Psoas muscle (tissue), 7 donors: ENCODE measurements at regions not wholly inside any gene's neighbourhood (a gene's known extent, or its start where the extent isn't known, plus 50 kb on each side); places are given as distances from the start of the nearest gene placed in this dataset.

ENCODE experiments used
- ATAC-seq, 4 donors: fragments of 200-7000 bp; cut with Tn5 transposase; one replicate each; pipeline ENCODE4 v1.9.1; 2020; ENCODE audit warnings: moderate library complexity in 3 of 4, mild to moderate bottlenecking in 2 of 4
- DNase-seq, 2 donors: peaks; one replicate each; pipeline ENCODE4 v3.0.0-alpha.2; 2020
- H3K27ac ChIP-seq: fragments of 200-600 bp; one replicate; pipeline ENCODE4 v1.8.0; 2022
- H3K27me3 ChIP-seq, 3 donors: fragments of 200-600 bp in 1 of 3; one replicate each; pipeline versions ENCODE4 v1.6.1 to v1.8.0; 2013 to 2022; ENCODE audit warnings: low read length in 2 of 3, mild to moderate bottlenecking in 2 of 3, moderate library complexity in 1 of 3; ENCODE audit not compliant: insufficient read depth in 3 of 3
- H3K36me3 ChIP-seq, 2 donors: fragments of 200-600 bp in 1 of 2; one replicate each; pipeline versions ENCODE4 v1.6.1 to v1.8.0; 2013 to 2022; ENCODE audit warnings: low read depth in 1 of 2, mild to moderate bottlenecking in 1 of 2, moderate library complexity in 1 of 2; ENCODE audit not compliant: insufficient read depth in 1 of 2
- H3K4me1 ChIP-seq: fragments of 200-600 bp; one replicate; pipeline ENCODE4 v1.8.0; 2022
- H3K4me3 ChIP-seq: fragments of 200-600 bp; one replicate; pipeline ENCODE4 v1.8.0; 2022; ENCODE audit warnings: mild to moderate bottlenecking
- H3K9me3 ChIP-seq: fragments of 200-600 bp; one replicate; pipeline ENCODE4 v1.8.0; 2022
- WGBS, 3 donors: extraction: QIAGEN DNeasy Blood & Tissue Kit; methylation state at CpG; one replicate each; pipeline versions ENCODE4 v1.1.6 to v1.1.7; 2013; 5-methylcytosine and 5-hydroxymethylcytosine counted together
- intact Hi-C, 2 donors: fragments of 100-400 bp; cut with DNase I; formaldehyde crosslinking; loops; one replicate each; pipeline versions ENCODE4 v1.11.0 to v1.14.2; 2022
- TF ChIP-seq, protein P1 (sequence below): fragments of 200-600 bp; IDR thresholded peaks from one replicate; pipeline ENCODE4 v1.8.0; 2022; ENCODE audit warnings: antibody characterized with exemption
- donor health status: healthy with polysubstance abuse.
- donor health status: DM: no; HTN: no; CAD: no; lungs with moderate emphysema.
- donor health status: Bipolar disorder and iron deficiency.
- donor health status: healthy.
- donor health status: DM: yes; HTN: yes; CAD: no.
- donor health status: DM: no; HTN: no; CAD: no.
- donor health status: DM: yes; HTN: yes; CAD: no.

DNA sequence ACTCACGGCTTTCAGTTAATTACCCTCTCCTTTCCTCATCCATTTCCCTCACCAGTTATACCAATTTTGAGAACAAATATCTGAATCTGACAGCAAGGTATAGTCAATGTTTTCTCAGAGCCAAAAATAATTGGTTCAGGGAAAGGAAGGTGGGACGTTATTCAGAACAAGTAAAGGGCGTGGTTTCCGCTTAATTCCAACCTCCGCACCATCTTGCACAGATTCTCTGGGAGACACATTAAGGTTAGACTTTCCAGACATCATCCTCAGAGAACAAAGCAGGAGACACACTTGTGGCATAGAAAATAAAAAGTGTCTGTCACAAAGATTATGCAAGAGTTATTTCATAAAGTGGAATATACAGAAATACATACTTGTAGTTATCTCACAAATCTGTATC, 441.2 kb downstream of the IRX1 start:
- H3K4me3 ChIP-seq = no peak overlapping the region
- H3K4me1 ChIP-seq = no peaks in the 10 kb centered on the region
- TF ChIP-seq, protein P1, sequence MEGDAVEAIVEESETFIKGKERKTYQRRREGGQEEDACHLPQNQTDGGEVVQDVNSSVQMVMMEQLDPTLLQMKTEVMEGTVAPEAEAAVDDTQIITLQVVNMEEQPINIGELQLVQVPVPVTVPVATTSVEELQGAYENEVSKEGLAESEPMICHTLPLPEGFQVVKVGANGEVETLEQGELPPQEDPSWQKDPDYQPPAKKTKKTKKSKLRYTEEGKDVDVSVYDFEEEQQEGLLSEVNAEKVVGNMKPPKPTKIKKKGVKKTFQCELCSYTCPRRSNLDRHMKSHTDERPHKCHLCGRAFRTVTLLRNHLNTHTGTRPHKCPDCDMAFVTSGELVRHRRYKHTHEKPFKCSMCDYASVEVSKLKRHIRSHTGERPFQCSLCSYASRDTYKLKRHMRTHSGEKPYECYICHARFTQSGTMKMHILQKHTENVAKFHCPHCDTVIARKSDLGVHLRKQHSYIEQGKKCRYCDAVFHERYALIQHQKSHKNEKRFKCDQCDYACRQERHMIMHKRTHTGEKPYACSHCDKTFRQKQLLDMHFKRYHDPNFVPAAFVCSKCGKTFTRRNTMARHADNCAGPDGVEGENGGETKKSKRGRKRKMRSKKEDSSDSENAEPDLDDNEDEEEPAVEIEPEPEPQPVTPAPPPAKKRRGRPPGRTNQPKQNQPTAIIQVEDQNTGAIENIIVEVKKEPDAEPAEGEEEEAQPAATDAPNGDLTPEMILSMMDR = no peak
- intact Hi-C loops = no loop called here
- H3K27ac ChIP-seq = no peak overlapping the region
- H3K27me3 ChIP-seq = no peaks in the 10 kb centered on the region
- no peaks in the 10 kb centered on the region for H3K9me3 ChIP-seq
- H3K36me3 ChIP-seq = no peaks in the 10 kb centered on the region
- DNase-seq = no peak
- 76 to 87% (median 84%) methylated on average over 5 of the region's 5 CpGs for WGBS, 3 donors
- ATAC-seq = no peak

DNA sequence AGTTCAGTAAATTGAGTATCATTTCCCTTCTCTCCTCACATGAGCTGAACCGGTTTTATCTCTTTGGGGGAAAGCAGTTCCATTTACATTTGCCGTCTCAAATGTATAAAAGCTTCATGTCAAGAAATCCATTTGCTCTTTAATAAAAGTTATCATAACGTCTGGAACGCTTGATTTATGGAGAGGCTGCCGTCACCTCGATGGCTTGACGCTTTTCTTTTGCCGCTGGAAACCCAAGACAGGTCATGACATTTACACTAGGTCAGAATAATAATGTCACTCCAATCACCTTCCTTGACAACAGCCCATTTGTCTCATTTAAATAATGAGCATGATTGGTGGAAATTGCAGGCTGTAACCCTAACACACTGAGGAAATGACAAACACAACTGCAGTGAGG, 443.4 kb downstream of the IRX1 start:
- no peak for ATAC-seq
- WGBS, 3 donors = 52 to 54% (median 53%) methylated on average over 8 of the region's 8 CpGs
- intact Hi-C loops = no loop called here

DNA sequence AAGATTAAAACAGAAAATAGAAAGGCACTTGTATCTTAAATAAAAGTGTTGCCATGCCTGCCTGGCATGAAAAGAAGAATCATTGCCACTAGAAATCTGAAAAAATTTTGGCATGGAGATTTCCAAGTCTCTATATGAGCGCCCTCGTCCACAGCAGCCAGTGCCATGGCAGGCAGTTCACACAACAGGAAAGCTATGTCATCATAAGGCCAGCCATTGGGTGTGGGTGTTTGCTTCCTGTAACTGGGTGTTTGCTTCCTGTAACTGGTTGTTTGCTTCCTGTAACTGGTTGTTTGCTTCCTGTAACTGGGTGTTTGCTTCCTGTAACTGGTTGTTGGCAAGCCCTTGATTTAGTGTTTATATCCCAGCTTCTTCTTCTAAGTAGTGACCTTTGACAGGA, 446.7 kb downstream of the IRX1 start:
- Histone ChIP-seq H3K9me3 (no peaks in the 10 kb centered on the region), H3K4me1 (no peaks in the 10 kb centered on the region), H3K4me3 (no peak overlapping the region), H3K27me3 (no peaks in the 10 kb centered on the region), H3K27ac (no peak overlapping the region), H3K36me3 (no peaks in the 10 kb centered on the region)
- no peak for ATAC-seq
- WGBS, 3 donors = 35 to 48% (median 40%) methylated on average over 2 of the region's 2 CpGs
- intact Hi-C loops = no loop called here
- TF ChIP-seq, protein P1 = no peak
- DNase-seq = no peak

More for the DNA sequence above, 443.4 kb downstream of the IRX1 start:
- TF ChIP-seq, protein P1 = no peak
- Histone ChIP-seq H3K9me3 (no peaks in the 10 kb centered on the region), H3K27ac (no peak overlapping the region), H3K4me3 (no peak overlapping the region), H3K36me3 (no peaks in the 10 kb centered on the region), H3K27me3 (no peaks in the 10 kb centered on the region), H3K4me1 (no peaks in the 10 kb centered on the region)
- no peak for DNase-seq

DNA sequence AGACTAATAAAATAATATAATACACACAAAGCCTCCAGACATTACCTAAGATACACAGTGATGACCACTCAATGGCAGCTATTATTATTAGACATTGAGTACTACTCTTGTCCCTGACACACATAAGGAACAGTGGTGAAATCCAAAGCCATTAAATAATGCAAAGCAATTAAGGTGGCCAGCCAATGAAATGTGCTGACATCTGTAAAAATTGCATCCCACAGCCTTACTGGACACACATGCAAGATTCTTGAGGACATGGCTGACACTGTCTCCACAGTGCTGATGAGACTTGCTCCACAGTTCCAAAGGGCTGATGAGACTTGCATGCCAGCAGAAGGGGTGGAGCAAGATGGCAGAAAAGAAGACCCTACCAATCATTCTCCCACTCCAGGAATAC, 447.5 kb downstream of the IRX1 start:
- no peaks in the 10 kb centered on the region for H3K9me3 ChIP-seq
- H3K4me3 ChIP-seq = no peak overlapping the region
- TF ChIP-seq, protein P1 = no peak
- DNase-seq = no peak
- no peak overlapping the region for H3K27ac ChIP-seq
- no peaks in the 10 kb centered on the region for H3K27me3 ChIP-seq
- no peak for ATAC-seq
- no peaks in the 10 kb centered on the region for H3K36me3 ChIP-seq
- H3K4me1 ChIP-seq = no peaks in the 10 kb centered on the region
- intact Hi-C loops = no loop called here

DNA sequence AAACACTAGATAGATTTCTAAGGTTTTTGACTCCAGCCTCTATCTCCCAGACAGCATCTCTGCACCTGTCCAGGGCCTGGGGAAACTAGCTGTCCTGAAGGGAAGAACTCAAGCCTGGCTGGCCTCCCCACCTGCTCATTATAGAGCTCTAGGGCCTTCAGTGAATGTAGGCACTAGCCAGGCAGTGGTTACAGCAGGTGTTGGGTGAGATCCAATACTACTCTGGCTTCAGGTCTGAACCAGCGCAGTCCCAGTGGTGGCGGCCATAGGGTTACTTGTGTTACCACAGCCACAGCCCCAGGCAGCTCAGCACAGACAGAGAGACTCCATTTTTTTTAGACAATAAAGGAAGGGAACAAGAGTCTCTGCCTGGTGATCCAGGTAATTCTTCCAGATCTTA, 449.2 kb downstream of the IRX1 start:
- 95 to 96% (median 95%) methylated on average over 2 of the region's 2 CpGs for WGBS, 3 donors
- Histone ChIP-seq H3K4me1 (no peaks in the 10 kb centered on the region), H3K27me3 (no peaks in the 10 kb centered on the region), H3K9me3 (no peaks in the 10 kb centered on the region), H3K36me3 (no peaks in the 10 kb centered on the region), H3K4me3 (no peak overlapping the region), H3K27ac (no peak overlapping the region)
- DNase-seq (no peak), ATAC-seq (no peak)
- TF ChIP-seq, protein P1 = no peak
- intact Hi-C loops = no loop called here
